SIG-M5 treated with dmso at 0.1 percent for 504 hours (cell line): ENCODE measurements at regions not wholly inside any gene's neighbourhood (a gene's known extent, or its start where the extent isn't known, plus 50 kb on each side); places are given as distances from the start of the nearest gene placed in this dataset.

Experiments used
- DNase-seq: peaks from one replicate; lab custom pipeline; 2025; ENCODE audit not compliant: unreplicated experiment; lab: John Stamatoyannopoulos, UW

GRCh38 chr10:111784946-111785465, 398.6 kb downstream of the GPAM start:
- no peak for DNase-seq

GRCh38 chr10:111785921-111786320, 397.6 kb downstream of the GPAM start:
- no peak for DNase-seq

DNA sequence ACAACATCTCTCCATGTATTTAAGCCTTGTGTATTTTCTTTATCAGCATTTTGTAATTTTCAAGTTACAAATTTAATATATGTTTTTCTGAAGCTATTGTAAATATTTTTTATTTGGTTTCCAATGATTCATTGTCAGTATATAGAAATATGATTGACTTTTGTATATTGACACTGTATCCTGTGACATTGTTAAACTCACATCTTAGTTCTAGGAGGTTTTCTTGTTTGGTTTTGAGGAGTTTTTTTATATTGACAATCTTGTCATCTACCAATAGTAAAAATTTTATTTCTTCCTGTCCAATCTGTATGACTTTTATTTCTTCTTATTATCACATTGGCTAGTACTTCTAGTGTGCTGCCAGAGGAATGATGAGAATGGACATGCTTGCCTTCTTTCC, 393.7 kb downstream of the GPAM start:
- no peak for DNase-seq

- DNase-seq: no peak
Measured at GRCh38 chr10:111801841-111802240, 381.7 kb downstream of the GPAM start.

DNA sequence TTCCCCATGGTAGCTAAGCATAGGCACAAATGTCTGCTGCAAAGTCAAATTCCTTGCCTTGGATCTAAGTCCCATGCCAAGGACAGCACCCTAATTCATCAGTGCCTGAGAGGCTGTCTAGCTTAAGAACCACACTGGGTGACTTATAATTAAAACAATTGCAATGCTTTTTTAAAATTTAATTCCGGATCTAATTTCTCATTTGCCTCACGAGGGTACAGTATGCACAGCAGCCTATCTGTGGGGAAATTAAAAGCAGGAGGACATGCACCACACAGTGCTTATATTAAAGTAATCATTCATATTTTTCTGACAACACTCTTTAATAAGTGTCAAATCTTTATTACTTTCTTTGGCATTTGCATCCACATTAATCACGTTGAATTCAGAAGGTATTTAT, 378.8 kb downstream of the GPAM start:
- no peak for DNase-seq

- DNase-seq: no peak
Measured at GRCh38 chr10:111811517-111811916, 372.0 kb downstream of the GPAM start.

GRCh38 chr10:111820471-111820870, 363.1 kb downstream of the GPAM start:
- DNase-seq: no peak

GRCh38 chr10:111821871-111822270, 361.7 kb downstream of the GPAM start:
- DNase-seq: no peak

DNA sequence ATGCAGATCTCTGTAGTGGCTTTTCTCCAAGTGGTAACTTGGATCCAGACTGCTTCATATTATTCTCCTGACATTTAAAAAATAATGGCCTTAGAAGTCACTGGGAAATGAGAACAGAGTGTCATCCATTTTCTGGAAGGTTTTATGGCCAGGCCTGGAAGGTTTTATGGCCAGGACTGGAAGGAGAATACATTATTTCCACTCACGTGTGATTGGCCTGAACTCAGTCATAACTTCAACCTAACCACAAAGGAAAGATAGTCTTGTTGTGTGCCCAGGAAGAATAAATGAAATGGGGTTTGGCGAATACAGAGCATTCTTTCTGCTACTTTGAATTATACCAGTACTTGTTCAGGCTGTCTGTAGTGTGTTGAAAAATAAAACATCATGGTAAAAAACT, 360.9 kb downstream of the GPAM start:
- no peak for DNase-seq

DNA sequence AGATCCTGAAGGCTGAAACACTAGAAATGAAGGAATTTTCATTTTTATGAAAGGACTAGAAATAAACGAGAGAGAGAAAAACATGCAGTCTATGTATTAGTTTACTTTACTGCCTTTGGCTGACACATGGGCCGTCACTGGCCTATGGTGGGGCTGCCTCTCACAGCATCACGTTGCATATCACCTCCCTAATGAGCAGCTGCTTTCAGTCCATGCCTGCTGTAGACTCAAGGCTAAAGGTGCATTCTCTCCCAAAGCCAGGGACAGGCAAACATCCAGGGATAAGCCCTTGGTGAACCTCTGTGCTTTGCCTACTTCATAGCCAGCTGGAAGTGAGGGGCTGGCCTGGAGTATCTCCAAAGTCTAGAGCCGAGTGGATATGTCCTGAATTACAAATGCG, 359.4 kb downstream of the GPAM start:
- no peak for DNase-seq

- DNase-seq: no peak
Measured at GRCh38 chr10:111830359-111830758, 353.2 kb downstream of the GPAM start.

GRCh38 chr10:111831058-111831457, 352.5 kb downstream of the GPAM start:
- no peak for DNase-seq

DNA sequence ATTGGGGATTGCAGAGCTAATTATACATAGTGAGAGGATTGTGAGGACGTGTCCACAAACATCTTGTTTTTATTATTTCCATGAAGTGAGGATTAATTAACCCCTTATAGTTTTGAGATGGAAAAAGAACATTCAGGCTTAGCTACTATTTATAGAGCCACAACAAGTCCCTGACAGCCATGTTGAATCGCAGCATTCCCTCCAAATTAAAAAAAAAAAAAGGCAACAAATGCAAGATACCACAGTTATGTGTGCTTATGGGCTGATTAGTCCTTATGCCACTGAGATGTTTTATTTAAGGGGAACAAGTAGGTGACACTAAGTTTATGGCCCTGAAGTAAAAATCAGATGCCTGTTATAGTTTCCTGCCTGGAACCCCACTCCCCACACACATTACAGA, 350.3 kb downstream of the GPAM start:
- DNase-seq: no peak

- DNase-seq: no peak
Measured at GRCh38 chr10:111835574-111835973, 348.0 kb downstream of the GPAM start.

- no peak for DNase-seq
Measured at GRCh38 chr10:111836064-111836463, 347.5 kb downstream of the GPAM start.

- DNase-seq: no peak
Measured at GRCh38 chr10:111836571-111836970, 347.0 kb downstream of the GPAM start.

GRCh38 chr10:111837086-111837485, 346.5 kb downstream of the GPAM start:
- DNase-seq: no peak

GRCh38 chr10:111837985-111838384, 345.6 kb downstream of the GPAM start:
- no peak for DNase-seq

DNA sequence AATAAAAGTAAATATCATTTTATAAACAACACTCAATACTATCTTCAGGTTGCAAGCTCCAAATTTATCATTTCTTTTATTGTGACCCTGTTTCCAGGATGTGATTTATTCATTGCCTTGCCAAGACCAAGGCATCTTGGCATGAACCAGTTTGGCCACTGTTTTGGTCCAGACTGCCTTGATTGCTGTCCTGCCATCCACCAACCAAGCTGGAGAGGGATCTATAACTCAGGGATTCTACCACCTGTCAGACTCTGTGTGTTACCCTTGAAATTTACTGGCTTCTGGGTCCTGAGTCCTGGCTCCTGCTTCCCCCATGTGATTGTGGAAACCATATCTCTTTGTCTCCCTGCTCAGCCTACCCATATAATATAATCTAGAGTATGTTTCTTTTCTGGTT, 343.0 kb downstream of the GPAM start:
- DNase-seq: no peak

GRCh38 chr10:111852801-111853200, 330.8 kb downstream of the GPAM start:
- no peak for DNase-seq

GRCh38 chr10:111856631-111857030, 326.9 kb downstream of the GPAM start:
- no peak for DNase-seq

DNA sequence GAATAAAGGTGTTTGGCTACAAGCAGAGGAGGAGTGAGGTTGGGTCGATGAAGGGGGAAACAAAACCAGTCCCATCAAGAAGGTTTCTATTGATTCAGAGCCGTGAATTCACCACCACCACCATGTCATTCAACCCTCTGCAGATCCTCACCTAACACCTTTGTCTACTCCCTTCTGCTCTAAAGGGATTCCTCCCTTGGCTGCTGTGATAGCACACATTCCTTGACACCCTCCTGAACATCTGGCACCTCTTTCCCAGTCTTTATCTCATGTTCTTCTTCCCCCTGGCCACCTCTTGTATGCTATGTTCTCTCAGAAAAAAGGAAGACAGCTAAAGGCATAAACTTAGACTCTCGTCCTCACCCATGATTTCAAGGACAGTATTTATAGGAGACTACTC, 318.0 kb downstream of the GPAM start:
- no peak for DNase-seq

DNA sequence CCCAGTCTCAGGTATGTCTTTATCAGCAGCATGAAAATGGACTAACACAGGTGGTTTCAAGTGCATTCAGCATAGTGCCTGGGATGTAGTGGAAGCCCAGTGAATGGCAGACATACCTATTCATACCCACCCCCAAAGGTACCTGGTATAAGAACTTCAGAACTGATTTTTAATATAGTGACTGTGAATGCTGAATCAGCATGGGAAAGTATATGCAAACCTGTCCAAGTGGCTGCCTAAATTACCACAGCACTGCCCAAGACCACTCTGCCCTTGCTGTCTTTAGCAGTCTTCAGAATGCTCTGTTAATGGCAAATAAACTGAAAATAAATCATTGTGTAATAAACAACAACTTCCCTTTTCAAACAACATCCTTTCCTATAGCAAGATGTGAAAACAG, 312.1 kb downstream of the GPAM start:
- no peak for DNase-seq

DNA sequence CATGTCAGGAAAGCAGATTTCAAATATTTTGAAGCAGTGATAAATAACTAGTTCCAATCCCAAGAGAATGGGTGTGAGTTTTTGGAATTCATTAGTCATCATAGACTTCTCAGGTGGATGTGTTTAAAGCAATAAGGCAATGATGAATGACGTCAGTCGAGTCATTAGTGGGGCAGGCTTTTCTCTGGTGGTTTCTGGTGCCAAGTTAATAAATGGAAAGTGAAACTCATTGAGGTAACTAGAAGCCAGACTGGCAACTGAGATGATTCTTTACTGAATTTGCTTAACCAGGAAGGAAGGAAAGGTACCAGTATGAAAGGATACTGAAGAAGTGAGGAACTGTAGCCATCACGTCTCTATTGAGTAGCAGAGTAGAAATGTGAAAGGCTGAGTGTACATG, 311.0 kb downstream of the GPAM start:
- no peak for DNase-seq
